Gastrocnemius medialis (tissue), 4 donors: ENCODE measurements at regions not wholly inside any gene's neighbourhood (a gene's known extent, or its start where the extent isn't known, plus 50 kb on each side); places are given as distances from the start of the nearest gene placed in this dataset.

ENCODE experiments used
- POLR2A ChIP-seq, 2 donors: fragments of 450-650 bp; IDR thresholded peaks; one replicate each; pipeline ENCODE4 v1.6.1; 2017; ENCODE audit warnings: antibody characterized with exemption in 2 of 2, mild to moderate bottlenecking in 2 of 2, moderate library complexity in 2 of 2
- TF ChIP-seq, protein P1 (sequence below), 5 experiments: fragments of 450-650 bp in 3 of 5; fragments of 200-600 bp in 2 of 5; sonication (generic) in 2 of 5; IDR thresholded peaks in 4 of 5; conservative IDR thresholded peaks in 1 of 5; 1 replicate in 4 of 5; 2 replicates in 1 of 5; pipeline ENCODE4 v1.5.1; 2016 to 2019; ENCODE audit warnings: antibody characterized with exemption in 5 of 5, mild to moderate bottlenecking in 3 of 5, moderate library complexity in 3 of 5

DNA sequence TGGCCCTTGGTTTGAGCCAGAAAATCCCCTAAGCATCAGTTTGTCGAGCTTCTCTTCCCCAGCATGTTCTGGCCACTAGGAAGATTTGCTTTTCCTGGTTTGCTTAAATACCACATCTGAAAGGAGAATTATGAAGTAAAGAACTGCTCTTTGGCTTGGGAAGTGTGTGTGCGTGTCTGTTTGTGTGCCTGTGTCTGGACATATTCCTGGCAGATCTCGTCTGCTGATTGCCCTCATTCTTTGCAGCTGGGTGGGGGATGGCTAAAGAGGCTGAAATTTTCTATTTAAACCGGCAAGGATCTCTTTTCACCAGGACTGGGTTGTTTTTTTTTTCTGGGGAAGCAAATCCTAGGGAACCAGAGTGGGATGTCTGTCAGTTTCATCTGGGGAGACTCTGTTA is 57.3 kb upstream of the MBOAT2 start:
- TF ChIP-seq, protein P1, sequence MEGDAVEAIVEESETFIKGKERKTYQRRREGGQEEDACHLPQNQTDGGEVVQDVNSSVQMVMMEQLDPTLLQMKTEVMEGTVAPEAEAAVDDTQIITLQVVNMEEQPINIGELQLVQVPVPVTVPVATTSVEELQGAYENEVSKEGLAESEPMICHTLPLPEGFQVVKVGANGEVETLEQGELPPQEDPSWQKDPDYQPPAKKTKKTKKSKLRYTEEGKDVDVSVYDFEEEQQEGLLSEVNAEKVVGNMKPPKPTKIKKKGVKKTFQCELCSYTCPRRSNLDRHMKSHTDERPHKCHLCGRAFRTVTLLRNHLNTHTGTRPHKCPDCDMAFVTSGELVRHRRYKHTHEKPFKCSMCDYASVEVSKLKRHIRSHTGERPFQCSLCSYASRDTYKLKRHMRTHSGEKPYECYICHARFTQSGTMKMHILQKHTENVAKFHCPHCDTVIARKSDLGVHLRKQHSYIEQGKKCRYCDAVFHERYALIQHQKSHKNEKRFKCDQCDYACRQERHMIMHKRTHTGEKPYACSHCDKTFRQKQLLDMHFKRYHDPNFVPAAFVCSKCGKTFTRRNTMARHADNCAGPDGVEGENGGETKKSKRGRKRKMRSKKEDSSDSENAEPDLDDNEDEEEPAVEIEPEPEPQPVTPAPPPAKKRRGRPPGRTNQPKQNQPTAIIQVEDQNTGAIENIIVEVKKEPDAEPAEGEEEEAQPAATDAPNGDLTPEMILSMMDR (IDR thresholded peaks at IDR 0.05 in 4 of 5, conservative IDR thresholded peaks at IDR 0.05 in 1 of 5), result no peak
- no peak for TF ChIP-seq POLR2A (IDR thresholded peaks at IDR 0.05)
